ENCODE measurements at regions not wholly inside any gene's neighbourhood (a gene's known extent, or its start where the extent isn't known, plus 50 kb on each side); places are given as distances from the start of the nearest gene placed in this dataset.
"Not testable (repeated sequence)": the region's sequence is repeated elsewhere in the genome, so short reads cannot be mapped to it uniquely, and the experiment has no call there.

DNA sequence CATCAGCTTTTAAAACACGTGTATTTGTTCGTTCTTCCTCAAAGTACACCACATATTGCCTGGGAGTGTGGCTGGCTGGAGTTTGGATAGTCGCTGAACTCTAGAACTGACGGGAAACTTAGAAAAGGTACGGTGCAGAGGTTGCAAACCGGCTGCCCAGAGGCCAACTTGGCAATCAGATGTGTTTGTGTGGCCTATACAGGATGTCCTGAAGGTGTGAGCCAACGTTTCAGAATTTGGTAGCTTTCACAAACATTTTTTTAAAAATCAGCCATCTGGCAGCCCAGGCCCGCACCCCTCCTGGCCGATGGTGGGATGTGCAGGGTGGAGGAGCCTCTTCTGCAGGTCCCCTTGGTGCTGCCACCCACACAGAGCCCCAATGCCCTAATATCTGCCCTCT, 73.6 kb upstream of the SLC25A33 start:
- no peak for DNase-seq (ENCODE audit: low read depth in 2 of 2)

DNA sequence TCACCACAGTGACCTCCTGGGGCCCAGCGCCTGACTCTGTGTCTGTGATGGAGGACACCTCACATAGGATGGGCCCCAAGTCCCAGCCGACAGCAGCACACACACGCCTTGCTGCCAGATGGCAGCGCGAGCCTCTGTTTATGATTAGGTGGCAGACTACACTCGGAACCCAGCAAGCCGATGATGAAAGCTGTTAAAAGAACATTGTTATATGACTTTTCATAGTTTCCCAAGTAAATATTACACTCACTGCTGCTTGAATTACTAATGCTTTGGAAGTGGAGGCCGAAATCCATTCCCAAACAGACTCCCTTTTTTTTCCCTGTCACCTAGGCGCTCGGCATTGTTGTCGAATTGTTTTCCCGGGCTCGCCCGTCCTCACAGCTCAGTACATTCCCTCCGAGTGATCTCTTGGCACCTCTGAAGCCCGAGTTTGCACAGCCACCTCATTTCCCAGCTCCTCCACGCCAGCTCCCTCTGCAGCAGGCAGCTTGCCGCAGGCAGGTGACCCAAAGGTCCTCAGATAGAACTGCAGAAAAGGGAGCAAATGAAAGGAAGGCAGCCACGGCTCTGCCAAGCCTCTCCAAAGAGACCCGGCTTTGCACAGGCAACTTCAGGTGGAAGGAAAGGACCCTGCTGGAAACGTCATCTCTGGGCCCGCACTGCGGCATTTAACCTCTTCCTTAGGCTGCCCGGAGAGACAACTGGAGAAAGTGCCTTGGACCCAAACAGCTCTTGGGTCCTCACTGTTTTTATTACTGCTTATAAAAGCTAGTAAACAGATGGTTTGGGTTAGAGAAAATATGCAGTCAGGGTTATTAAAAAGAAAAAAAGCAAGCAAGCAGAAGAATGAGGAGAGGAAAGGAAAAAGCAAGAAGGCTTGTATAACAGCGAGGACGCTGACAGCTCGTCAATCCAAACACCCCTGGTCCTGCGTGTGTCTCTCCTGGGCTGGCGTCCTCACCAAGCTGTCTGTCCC, 72.2 kb upstream of the SLC25A33 start:
- no peak for DNase-seq (ENCODE audit: low read depth in 2 of 2)

GRCh38 chr1:9469882-9470281, 69.4 kb upstream of the SLC25A33 start:
- DNase-seq (ENCODE audit: low read depth in 2 of 2), result not testable (repeated sequence)

- DNase-seq (ENCODE audit: low read depth in 2 of 2), result no peak
Observed at GRCh38 chr1:9471679-9472078, 67.6 kb upstream of the SLC25A33 start.

GRCh38 chr1:9472386-9473031, 66.8 kb upstream of the SLC25A33 start:
- DNase-seq (ENCODE audit: low read depth in 2 of 2), result no peak

DNA sequence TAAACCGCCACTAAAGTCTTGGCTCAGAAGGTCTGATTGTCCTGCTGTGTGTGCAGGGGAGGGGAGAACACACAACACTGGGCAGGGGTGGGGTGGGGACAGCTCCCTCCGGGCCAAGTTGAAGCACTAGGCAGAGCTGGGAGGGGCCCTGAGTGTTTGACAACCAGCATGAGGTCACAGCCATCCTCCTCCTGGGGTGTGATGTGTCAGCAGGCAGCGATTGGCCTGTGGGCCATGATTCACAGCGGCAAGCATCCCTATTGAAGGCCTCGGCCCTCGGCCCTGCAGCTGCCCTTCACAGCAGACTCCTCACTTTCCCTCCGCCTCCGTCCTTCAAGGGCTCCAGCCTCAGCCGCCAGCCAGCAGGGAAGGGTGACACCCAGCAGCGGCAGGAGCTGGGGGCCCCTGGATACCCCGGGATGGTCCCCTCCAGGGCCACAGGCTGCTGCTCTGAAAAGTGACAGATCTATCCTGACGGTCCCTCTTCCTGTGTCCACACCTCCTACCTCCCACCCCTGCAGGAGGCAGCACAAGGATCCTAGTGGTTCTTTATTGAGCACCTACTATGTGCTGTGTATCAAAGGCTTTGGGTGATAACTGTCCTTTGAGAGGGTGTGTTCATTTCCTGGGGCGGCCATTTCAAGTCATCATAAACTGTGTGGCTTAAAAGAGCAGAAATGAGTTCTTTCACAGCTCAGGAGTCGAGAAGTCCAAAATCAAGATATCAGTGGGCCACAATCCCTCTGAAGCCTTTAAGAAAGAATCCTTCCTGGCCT, 66.0 kb upstream of the SLC25A33 start:
- DNase-seq (ENCODE audit: low read depth in 2 of 2), result peak; percentile 52 to 55

DNA sequence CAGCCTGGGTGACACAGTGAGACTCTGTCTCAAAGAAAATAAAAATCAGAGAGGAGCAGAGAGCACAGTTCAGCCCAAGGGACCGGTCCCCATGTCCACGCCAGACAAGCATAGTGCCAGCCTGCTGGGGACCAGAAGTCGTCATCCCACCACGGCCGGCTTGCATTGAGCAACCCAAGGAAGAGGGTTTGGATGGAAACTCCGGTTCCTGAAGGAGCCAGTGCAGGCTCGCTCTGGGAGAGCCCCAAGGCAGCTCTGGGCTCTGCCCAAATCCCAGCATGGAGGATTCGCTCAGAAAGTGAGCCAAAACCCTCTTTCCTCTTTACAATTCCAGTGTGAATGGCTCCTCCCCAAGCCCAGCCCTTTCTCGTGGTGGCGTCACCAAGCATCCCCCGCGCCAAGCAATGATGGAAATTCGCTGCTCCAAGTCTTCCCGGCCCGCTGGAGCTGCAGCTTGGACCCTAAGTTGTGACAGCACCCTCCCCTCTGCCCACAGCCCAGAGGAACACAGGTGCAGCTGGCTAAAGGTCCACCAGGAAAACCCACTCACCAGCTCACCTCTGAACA, 64.1 kb upstream of the SLC25A33 start:
- no peak for DNase-seq (ENCODE audit: low read depth in 2 of 2)

GRCh38 chr1:9476790-9477463, 62.3 kb upstream of the SLC25A33 start:
- no peak for DNase-seq (ENCODE audit: low read depth in 2 of 2)

DNA sequence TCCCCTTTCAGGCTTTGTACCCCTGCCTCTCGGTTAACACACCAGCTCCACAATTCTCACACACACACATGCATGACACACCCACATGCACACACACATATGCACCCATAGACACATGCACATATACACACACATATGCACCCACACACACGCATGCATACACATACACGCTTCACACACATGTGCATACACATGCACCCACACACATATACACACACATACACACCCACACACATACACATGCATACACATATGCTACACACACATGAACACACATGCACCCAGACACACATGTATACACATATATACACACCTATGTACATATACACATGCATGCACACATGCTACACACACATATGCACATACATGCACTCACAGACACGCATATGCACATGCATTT, 61.7 kb upstream of the SLC25A33 start:
- DNase-seq (ENCODE audit: low read depth in 2 of 2), result no peak

- no peak for DNase-seq (ENCODE audit: low read depth in 2 of 2)
Observed at GRCh38 chr1:9478021-9478420, 61.2 kb upstream of the SLC25A33 start.

DNA sequence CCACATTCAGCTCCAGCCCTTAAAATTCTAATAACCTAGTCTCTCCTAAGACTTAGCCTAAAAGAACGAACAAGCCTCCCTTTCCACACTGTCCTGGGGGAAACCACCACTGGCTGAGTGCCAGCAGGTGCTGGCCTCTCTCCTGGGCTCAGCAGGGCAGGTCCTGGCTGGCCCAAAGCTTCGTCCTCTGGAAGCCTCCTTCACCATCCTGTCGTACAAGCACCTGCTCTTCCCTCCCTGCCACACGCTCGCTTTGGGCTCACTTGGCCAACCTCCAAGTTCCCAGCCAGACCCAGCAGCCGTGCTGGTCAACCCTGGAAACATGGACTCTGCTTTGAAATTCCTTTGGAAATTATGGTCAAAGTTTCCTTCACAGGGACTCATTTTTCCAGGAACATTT, 58.2 kb upstream of the SLC25A33 start:
- DNase-seq (ENCODE audit: low read depth in 2 of 2), result no peak

GRCh38 chr1:9482403-9482802, 56.9 kb upstream of the SLC25A33 start:
- DNase-seq (ENCODE audit: low read depth in 2 of 2), result no peak

DNA sequence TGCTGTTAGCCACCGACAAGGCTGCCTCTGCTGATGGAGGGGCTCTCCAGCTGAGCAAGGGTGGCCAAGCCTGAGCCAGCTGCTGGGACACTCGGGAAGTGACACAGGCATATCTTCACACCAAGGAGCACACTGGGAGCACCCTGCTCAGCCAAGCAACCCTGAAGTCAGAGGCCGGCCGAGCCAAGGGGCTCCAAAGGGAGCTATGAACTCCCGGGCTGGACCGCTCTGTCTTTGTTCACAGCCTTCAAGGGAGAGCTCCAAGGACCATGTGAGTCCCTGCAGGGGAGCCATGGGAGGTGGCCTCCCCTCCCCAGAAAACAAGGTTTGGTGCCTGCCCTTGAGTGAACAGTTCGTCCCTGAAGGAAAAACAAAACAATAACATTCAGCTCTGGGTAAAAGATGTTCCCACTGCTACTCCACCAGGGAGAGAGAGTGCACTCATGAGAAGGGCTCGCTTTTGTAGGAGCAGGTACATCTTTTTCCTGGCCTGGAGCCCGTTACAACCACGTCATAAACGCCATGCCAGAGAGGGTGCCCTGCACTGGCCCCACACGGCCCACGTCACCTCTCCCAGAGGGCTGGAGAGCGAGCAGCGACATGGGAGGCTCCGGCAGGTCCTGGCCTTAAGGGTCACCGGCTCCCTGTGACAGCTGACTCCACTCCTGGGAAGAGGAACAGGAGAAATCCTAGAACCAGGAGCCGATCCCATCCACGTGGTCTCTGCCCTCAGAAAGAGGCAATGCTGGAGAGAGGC, 56.3 kb upstream of the SLC25A33 start:
- no peak for DNase-seq (ENCODE audit: low read depth in 2 of 2)

DNA sequence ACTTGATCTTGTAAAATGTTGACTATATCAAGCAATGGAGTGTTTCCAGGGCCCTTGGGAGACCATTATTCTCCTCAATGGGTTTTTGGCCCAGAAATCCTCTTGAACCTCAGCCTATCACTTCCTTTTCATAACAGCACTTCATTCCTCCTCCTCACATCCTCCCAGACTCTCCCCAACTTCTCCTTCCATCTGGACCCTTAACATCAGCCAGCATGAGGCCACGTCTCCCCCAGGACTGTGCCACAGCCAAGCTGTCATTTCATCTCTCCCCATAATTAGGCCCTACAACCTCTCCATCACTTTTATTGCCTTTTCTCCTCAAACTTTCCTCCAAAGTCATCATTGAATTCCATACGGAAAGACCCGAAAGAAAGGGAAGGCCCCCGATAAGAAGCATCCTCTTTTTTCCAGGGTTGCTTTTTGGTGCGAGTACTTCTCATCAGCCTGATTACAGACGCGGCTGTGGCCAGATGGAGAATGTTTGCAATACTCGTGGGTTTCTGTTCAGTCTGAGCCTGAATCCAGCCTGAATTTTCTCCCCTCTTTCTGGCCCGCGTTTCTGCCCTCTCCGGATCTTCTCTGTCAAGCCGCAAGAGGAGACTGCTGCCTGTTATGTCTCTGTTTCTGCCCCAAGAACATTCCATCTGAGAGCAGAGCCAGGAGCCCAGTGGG, 52.7 kb upstream of the SLC25A33 start:
- no peak for DNase-seq (ENCODE audit: low read depth in 2 of 2)
